Kidney (tissue), 13 donors: ENCODE measurements at regions not wholly inside any gene's neighbourhood (a gene's known extent, or its start where the extent isn't known, plus 50 kb on each side); places are given as distances from the start of the nearest gene placed in this dataset.

Source experiments
- DNase-seq, 5 donors: peaks; one replicate each; pipeline ENCODE4 v3.0.0-alpha.2; 2013 to 2020
- FAIRE-seq: peaks from 2 replicates; lab custom pipeline; 2012; peaks lifted over from hg19 to GRCh38; lab: Jason Lieb, UNC
- H3K27ac ChIP-seq, 2 donors: one replicate each; pipeline ENCODE4 v1.7.0; 2013; ENCODE audit warnings: low read depth in 2 of 2, low read length in 2 of 2, inconsistent platforms in 1 of 2
- H3K27me3 ChIP-seq: one replicate; pipeline ENCODE4 v1.7.1; 2013; ENCODE audit warnings: low read length, inconsistent platforms; ENCODE audit not compliant: control insufficient read depth, insufficient read depth
- H3K36me3 ChIP-seq, 3 donors: one replicate each; pipeline versions ENCODE4 v1.7.0 to v1.7.1; 2013; ENCODE audit warnings: low read length in 3 of 3, control low read depth in 1 of 3, inconsistent platforms in 1 of 3; ENCODE audit not compliant: insufficient read depth in 3 of 3, control insufficient read depth in 2 of 3
- H3K4me1 ChIP-seq, 3 donors: one replicate each; pipeline versions ENCODE4 v1.7.0 to v1.7.1; 2013; ENCODE audit warnings: low read length in 3 of 3, inconsistent platforms in 1 of 3, low read depth in 1 of 3; ENCODE audit not compliant: control insufficient read depth in 2 of 3, insufficient read depth in 2 of 3
- H3K4me3 ChIP-seq, 3 donors: one replicate each; pipeline versions ENCODE4 v1.7.0 to v1.8.1; 2013; ENCODE audit warnings: low read length in 3 of 3, control low read depth in 1 of 3, inconsistent platforms in 1 of 3
- H3K9ac ChIP-seq, 3 donors: one replicate each; pipeline versions ENCODE4 v1.7.0 to v1.7.1; 2013; ENCODE audit warnings: low read length in 3 of 3, control low read depth in 1 of 3, inconsistent platforms in 1 of 3
- H3K9me3 ChIP-seq, 3 donors: one replicate each; pipeline versions ENCODE4 v1.7.0 to v1.7.1; 2013; ENCODE audit warnings: low read length in 3 of 3, control low read depth in 1 of 3, inconsistent platforms in 1 of 3; ENCODE audit not compliant: control insufficient read depth in 2 of 3, insufficient read depth in 1 of 3
- intact Hi-C: fragments of 100-400 bp; cut with DNase I; formaldehyde crosslinking; loops from one replicate; pipeline ENCODE4 v1.11.1; 2022
- TF ChIP-seq, protein P1 (sequence below): IDR thresholded peaks from 3 replicates; pipeline ENCODE4 v1.5.1; 2012; ENCODE audit warnings: mild to moderate bottlenecking, moderate library complexity, borderline replicate concordance; ENCODE audit not compliant: insufficient read depth; ENCODE audit errors: extremely low read depth
- donor health status: control.
- donor health status: control.
- donor health status: control.
- donor health status: control.
- donor health status: control.
- donor health status: DM: yes; HTN: yes; CAD: no.
- donor health status: Normal renal cell carcinoma (clear cell type).

DNA sequence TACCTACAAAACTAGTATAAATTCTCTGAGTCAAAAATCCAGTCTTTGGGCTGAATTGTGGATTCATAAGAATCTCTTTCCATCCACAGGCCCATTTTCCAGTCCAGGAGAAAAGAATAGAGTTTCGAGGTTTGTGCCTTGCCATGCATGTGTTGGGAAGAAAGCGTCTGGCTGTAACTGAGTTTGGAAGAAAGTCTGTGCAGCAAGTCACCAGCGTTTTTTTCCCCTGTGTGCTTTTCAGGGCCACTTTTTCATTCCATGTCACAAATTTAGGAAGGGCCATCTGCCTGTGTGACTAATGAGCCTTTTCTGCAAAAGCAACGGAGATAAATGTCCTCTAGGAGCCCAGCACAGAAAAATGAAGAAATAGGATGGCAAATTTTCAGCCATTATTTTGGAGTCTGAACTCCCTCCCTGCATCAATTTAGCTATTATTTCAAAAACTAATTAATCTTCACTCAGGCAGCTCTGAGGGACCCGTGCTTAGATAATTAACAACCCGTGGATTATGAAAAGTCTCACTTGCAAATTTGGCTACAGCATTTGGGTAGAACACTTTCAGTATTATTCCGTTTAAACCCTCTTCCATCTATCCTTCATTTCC is 261.5 kb downstream of the SUDS3 start:
- Histone ChIP-seq H3K27me3 (no peaks in the 10 kb centered on the region), H3K9ac (no peak overlapping the region), H3K4me3 (no peak overlapping the region), H3K4me1 (no peaks in the 10 kb centered on the region), H3K27ac (no peak overlapping the region), H3K36me3 (no peaks in the 10 kb centered on the region), H3K9me3 (no peaks in the 10 kb centered on the region)
- DNase-seq (no peak), FAIRE-seq (no peak)
- intact Hi-C loops, result no loop called here
- TF ChIP-seq, protein P1, sequence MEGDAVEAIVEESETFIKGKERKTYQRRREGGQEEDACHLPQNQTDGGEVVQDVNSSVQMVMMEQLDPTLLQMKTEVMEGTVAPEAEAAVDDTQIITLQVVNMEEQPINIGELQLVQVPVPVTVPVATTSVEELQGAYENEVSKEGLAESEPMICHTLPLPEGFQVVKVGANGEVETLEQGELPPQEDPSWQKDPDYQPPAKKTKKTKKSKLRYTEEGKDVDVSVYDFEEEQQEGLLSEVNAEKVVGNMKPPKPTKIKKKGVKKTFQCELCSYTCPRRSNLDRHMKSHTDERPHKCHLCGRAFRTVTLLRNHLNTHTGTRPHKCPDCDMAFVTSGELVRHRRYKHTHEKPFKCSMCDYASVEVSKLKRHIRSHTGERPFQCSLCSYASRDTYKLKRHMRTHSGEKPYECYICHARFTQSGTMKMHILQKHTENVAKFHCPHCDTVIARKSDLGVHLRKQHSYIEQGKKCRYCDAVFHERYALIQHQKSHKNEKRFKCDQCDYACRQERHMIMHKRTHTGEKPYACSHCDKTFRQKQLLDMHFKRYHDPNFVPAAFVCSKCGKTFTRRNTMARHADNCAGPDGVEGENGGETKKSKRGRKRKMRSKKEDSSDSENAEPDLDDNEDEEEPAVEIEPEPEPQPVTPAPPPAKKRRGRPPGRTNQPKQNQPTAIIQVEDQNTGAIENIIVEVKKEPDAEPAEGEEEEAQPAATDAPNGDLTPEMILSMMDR, result no peak

DNA sequence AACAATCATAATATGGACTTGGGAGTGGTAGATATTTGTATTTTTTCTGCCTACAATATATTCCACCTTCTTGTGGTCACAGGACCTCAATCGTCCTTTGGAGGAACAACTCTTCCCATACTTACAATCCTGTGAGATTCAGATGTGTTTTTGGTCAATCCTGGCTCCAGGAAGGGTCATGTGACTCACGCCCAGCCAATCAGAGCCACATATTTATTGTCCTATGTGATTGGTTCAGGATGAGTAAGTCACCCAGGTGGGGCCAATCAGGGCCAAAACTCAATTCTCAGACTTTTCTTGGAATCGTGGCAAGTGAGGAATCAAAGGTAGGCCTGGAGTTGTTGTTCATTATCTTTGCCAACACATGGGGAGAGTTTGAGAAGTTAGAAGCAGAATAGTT is 264.9 kb downstream of the SUDS3 start:
- FAIRE-seq (no peak), DNase-seq (no peak)

DNA sequence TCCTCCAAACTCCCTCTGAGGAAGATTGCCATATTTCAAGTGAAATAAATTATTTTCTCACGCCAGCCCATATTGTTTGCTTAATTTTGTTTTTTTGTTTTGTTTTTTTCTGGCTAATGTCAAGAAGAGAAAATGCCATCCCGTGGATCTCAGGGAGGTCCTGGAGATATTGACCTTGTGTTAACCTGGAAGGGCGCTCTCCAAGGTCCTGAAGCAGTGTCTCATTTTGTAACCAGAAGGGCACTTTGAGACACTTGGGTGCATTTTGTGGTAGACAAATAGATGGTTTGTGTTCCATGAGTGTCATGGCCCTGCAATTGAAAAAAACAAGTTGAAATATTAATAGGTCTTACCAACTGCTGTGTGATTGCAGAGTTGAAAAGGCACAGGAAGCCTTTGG is 268.9 kb downstream of the SUDS3 start:
- peaks cover 0 to 2% (median 0%) of the 10 kb centered on the region in 3 donors for H3K9me3 ChIP-seq
- intact Hi-C loops, result no loop called here
- no peak overlapping the region for H3K9ac ChIP-seq
- DNase-seq (peak in 4 of 5 donors; percentile 44 to 59 (median 54)), FAIRE-seq (no peak)
- H3K4me3 ChIP-seq, result no peak overlapping the region
- H3K27ac ChIP-seq, result no peak overlapping the region
- no peaks in the 10 kb centered on the region for H3K27me3 ChIP-seq
- no peaks in the 10 kb centered on the region for H3K4me1 ChIP-seq
- H3K36me3 ChIP-seq, result no peaks in the 10 kb centered on the region
- TF ChIP-seq, protein P1, result no peak

More for the DNA sequence above, 264.9 kb downstream of the SUDS3 start:
- Histone ChIP-seq H3K9ac (no peak overlapping the region), H3K36me3 (no peaks in the 10 kb centered on the region), H3K4me1 (no peaks in the 10 kb centered on the region), H3K27me3 (no peaks in the 10 kb centered on the region), H3K27ac (no peak overlapping the region), H3K9me3 (no peaks in the 10 kb centered on the region), H3K4me3 (no peak overlapping the region)
- TF ChIP-seq, protein P1, result no peak
- intact Hi-C loops, result no loop called here
